Loucy (cell line): ENCODE measurements at regions not wholly inside any gene's neighbourhood (a gene's known extent, or its start where the extent isn't known, plus 50 kb on each side); places are given as distances from the start of the nearest gene placed in this dataset.

Experiments
- CTCF ChIP-seq: fragments of 200-600 bp; sonication (generic); conservative IDR thresholded peaks from 2 replicates; pipeline ENCODE4 v1.5.1; 2014; ENCODE audit warnings: mild to moderate bottlenecking, antibody characterized with exemption, low read length
- EZH2phosphoT487 ChIP-seq: fragments of 200-600 bp; IDR thresholded peaks from 2 replicates; pipeline ENCODE4 v1.6.1; 2018; ENCODE audit warnings: antibody characterized with exemption, mild to moderate bottlenecking, moderate library complexity, borderline replicate concordance

DNA sequence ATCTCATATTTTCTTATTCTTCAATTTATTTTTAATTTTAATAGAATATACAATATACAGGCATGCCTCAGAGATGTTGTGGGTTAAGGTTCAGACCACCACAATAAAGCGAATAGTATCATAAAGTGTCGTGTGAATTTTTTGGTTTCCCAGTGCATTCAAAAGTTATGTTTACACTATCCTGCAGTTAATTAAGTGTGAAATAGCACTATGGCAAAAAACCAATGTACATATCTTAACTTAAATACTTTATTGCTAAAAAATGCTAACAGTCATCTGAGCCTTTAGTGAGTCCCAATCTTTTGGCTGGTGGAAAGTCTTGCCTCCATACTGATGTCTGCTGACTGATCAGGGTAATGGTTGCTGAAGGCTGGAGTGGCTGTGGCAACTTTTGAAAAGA, 637.6 kb downstream of the TDRD15 start:
- TF ChIP-seq CTCF (no peak), EZH2phosphoT487 (no peak)
